Thyroid gland (tissue), 4 donors: ENCODE measurements at regions not wholly inside any gene's neighbourhood (a gene's known extent, or its start where the extent isn't known, plus 50 kb on each side); places are given as distances from the start of the nearest gene placed in this dataset.

Experiments
- CTCF ChIP-seq, 6 experiments: fragments of 200-600 bp in 3 of 6; fragments of 450-650 bp in 3 of 6; sonication (generic) in 3 of 6; IDR thresholded peaks; one replicate each; pipeline ENCODE4 v1.5.1; 2016 to 2019; ENCODE audit warnings: antibody characterized with exemption in 6 of 6, mild to moderate bottlenecking in 2 of 6, inconsistent platforms in 1 of 6, moderate library complexity in 1 of 6
- POLR2A ChIP-seq, 2 donors: fragments of 450-650 bp; IDR thresholded peaks; one replicate each; pipeline ENCODE4 v1.6.1; 2017; ENCODE audit warnings: antibody characterized with exemption in 2 of 2, mild to moderate bottlenecking in 2 of 2, moderate library complexity in 1 of 2

- TF ChIP-seq CTCF (IDR thresholded peaks at IDR 0.05), result no peak
- no peak for TF ChIP-seq POLR2A (IDR thresholded peaks at IDR 0.05)
Observed at GRCh38 chr18:78046631-78047030, 797.0 kb downstream of the GALR1 start.
